ENCODE measurements at regions not wholly inside any gene's neighbourhood (a gene's known extent, or its start where the extent isn't known, plus 50 kb on each side); places are given as distances from the start of the nearest gene placed in this dataset.

DNA sequence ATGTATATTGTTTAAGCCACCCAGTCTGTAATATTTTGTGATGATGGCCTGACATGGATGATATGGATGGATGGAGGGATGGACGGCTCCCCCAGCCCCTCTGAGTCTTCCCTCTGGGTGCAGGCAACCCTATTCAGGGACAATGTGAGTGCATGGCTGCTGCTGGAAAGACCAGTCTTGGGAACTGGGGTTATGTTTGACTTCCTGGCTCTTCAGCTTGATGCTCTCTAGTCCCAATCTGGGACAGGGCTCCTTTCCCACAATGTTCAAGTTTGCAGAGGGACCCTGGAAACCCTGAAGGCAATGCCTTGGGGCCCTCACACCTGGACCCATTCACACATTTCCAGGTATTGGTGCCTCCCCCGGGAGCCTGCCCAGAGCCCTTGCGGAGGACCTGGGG is 52.3 kb upstream of the RET start:
- TF ChIP-seq, protein P1, sequence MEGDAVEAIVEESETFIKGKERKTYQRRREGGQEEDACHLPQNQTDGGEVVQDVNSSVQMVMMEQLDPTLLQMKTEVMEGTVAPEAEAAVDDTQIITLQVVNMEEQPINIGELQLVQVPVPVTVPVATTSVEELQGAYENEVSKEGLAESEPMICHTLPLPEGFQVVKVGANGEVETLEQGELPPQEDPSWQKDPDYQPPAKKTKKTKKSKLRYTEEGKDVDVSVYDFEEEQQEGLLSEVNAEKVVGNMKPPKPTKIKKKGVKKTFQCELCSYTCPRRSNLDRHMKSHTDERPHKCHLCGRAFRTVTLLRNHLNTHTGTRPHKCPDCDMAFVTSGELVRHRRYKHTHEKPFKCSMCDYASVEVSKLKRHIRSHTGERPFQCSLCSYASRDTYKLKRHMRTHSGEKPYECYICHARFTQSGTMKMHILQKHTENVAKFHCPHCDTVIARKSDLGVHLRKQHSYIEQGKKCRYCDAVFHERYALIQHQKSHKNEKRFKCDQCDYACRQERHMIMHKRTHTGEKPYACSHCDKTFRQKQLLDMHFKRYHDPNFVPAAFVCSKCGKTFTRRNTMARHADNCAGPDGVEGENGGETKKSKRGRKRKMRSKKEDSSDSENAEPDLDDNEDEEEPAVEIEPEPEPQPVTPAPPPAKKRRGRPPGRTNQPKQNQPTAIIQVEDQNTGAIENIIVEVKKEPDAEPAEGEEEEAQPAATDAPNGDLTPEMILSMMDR (conservative IDR thresholded peaks at IDR 0.05): no peak
- Mint-ChIP-seq H3K4me3 (no peak overlapping the region), H3K27ac (no peak overlapping the region), H3K9me3 (no peaks in the 10 kb centered on the region), H3K36me3 (no peaks in the 10 kb centered on the region), H3K4me1 (ENCODE audit: unreplicated experiment) (peaks cover 7% of the 10 kb centered on the region), H3K27me3 (peaks cover 20% of the 10 kb centered on the region)
- DNase-seq (ENCODE audit: extremely low spot score, unreplicated experiment): no peak

GRCh38 chr10:43024942-43025700 is 51.7 kb upstream of the RET start:
- no peak for DNase-seq (ENCODE audit: extremely low spot score, unreplicated experiment)
- H3K9me3 Mint-ChIP-seq: no peaks in the 10 kb centered on the region
- H3K4me1 Mint-ChIP-seq (ENCODE audit: unreplicated experiment): peaks cover 7% of the 10 kb centered on the region
- no peaks in the 10 kb centered on the region for H3K36me3 Mint-ChIP-seq
- TF ChIP-seq, protein P1 (conservative IDR thresholded peaks at IDR 0.05): no peak
- no peak overlapping the region for H3K4me3 Mint-ChIP-seq
- H3K27ac Mint-ChIP-seq: no peak overlapping the region
- H3K27me3 Mint-ChIP-seq: peaks cover 20% of the 10 kb centered on the region

DNA sequence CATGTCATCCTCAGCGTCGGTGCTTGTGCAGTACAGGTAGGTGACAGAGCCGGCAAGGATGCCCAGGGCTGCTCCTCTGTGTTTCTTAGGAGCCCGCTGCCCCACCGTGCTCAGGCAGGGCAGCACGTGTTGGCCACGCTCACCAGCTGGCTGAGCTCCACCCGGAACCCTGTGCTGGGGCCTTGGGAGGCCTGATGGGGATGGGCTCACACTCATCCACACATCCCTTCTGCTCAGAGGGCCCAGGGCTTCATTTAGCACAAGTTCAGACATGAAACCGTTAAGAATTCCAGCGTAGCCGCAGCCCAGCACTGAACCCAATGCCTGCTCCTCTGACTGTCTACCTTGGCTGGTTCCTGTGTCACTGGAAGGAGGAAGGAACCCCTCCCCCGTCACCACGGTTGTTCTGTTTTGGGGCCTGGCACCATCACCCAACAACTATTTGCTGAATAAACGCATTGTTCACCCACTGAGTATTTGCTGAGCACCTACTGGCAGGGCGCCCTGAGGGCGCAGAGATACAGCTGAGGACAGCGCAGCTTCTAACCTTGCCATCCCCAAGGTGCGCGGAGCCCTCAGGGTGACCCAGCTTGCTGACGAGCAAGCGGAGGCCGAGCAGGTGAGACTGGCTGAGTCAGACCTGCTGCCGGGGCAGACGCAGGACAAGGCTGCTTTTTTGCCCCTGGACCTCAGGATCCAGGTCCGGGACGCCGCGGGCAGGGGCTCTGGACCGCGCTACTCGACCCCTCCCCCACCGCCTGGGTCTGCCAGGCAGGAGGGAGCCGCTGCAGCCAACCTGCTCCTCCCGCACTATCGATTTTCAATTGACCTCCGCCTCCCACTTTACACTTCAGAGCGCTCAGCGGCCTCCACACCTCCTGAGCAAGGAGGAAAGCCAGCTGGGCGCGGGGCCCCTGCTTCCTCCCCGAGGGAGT is 50.6 kb upstream of the RET start:
- TF ChIP-seq, protein P1 (conservative IDR thresholded peaks at IDR 0.05): no peak
- peak; percentile 67 for DNase-seq (ENCODE audit: extremely low spot score, unreplicated experiment)
- Mint-ChIP-seq H3K4me3 (peak overlapping the region; percentile 49), H3K27me3 (peaks cover 20% of the 10 kb centered on the region), H3K9me3 (no peaks in the 10 kb centered on the region), H3K4me1 (ENCODE audit: unreplicated experiment) (peaks cover 7% of the 10 kb centered on the region), H3K36me3 (no peaks in the 10 kb centered on the region), H3K27ac (no peak overlapping the region)

Small RNAs in the stretch of these regions (microRNA-seq; reads per million reads assigned to microRNA genes)
- 5.0 reads per million, percentile 18 among the genes with 10 or more reads in this experiment for gene MIR5100
